GM19468 (cell line): ENCODE measurements at regions not wholly inside any gene's neighbourhood (a gene's known extent, or its start where the extent isn't known, plus 50 kb on each side); places are given as distances from the start of the nearest gene placed in this dataset.

Experiments used
- ATAC-seq: cut with Tn5 transposase; IDR thresholded peaks from one replicate; pipeline ENCODE4 v1.9.1; 2021; ENCODE audit warnings: mild to moderate bottlenecking, moderate library complexity, moderate number of reproducible peaks; ENCODE audit not compliant: unreplicated experiment; ENCODE audit errors: extremely low read depth

DNA sequence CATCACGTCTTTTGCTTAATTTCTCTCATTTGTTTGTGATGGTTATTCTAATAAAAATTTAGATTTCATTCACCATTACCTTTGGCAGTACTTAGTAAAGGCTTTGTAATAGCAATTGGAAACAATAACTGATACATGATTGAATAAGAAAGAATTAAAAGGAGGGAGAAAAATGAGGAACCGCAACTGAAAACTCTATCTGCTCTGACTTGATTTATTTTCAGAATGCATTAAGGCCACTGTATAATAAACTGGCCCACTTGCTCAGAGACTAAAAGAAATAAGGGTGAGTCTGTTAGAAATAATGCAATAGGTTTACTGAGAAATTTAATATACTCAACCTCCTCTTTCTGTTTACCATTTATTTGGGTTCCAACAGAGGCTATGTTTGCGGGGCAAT, 351.5 kb downstream of the TMA16 start:
- ATAC-seq, result no peak

DNA sequence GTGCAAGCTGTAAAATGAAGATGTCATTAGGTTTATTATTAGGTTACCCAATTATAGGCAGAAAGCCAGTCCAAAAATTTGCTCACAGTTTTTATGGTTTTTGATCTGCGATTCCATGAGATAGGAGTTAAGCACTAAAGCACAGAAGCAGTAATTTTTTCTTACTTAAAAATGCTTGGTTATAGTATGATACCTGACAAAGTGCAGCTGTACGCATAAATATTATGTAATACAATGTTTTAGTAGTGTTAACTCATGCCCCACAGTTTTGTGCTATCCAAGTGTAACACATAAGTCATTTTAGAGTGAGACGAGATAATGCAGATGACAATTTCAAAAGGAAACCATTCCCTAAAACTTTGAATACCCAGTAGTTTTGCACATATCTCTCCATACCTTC, 357.8 kb downstream of the TMA16 start:
- ATAC-seq, result no peak

DNA sequence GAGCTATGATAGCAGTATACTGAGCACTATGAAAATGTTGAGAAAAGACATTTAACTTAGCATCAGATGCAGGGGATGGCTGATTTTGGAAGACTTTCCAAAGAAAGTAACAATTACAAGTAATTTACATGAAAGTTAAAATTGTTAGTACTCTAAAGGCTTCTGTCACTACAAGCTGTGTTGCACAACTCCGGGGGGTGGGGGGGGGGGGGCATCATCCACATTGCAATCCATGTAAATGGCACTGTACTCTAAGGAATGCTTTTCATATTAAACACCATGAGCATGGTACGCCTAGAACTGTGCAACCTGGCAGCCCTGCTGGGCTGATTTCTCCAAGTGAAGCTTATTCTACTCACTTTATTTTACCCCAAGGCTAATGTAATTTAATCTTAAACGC, 363.4 kb downstream of the TMA16 start:
- no peak for ATAC-seq

DNA sequence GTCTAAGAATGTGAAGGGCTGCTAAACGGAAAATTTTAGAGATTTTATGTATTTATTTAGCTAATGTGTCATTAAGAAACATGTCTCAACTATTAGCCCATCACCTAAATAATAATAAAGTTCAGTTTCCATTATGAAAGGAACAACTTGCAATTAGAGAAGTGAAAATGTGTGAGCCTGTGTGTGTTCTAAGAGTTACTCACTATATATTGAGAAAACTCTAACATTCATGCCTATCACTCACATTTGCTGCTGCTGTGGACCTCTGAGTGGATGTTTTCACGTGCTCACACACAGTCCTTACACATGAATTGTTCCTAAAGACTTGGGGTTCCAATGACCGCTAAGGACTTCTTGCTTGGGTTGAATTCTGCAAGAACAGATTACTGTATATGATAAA, 364.0 kb downstream of the TMA16 start:
- no peak for ATAC-seq

DNA sequence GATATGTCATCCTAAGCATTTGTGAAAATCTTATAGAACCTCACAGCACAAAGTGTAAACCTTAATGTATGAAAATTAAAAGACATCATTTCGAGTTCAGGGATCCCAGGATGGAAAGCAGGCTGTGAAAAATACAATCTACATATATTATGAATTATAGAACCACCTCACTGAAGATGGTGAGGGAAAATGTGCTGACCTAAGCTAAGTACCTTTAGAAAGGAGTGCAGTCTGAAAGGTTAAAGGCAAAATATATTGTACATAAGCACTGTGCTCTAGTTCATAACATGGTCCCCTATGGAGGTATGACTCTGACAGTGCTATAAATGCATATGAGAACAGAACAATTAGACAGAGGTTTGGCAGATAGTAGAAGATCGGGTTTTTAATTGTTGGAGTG, 368.6 kb downstream of the TMA16 start:
- ATAC-seq, result no peak

DNA sequence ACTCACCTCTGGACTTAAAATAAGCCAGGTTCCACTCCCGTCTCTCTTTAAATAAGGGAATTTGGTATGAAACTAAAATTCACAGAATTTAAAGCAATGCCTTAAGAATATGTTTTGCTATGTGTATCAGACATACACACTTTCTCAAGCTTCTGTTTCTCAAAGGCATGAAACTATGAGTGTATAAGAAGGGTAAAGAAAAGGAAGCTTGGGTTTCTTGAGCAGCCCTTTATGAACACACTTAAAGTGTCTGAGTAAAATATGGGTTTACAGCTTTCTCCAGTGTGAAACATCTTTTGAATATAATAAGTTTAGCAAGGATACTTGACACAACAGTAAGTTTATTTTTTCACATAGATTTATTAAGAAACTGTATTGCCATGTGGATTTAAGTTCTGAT, 370.5 kb downstream of the TMA16 start:
- no peak for ATAC-seq

DNA sequence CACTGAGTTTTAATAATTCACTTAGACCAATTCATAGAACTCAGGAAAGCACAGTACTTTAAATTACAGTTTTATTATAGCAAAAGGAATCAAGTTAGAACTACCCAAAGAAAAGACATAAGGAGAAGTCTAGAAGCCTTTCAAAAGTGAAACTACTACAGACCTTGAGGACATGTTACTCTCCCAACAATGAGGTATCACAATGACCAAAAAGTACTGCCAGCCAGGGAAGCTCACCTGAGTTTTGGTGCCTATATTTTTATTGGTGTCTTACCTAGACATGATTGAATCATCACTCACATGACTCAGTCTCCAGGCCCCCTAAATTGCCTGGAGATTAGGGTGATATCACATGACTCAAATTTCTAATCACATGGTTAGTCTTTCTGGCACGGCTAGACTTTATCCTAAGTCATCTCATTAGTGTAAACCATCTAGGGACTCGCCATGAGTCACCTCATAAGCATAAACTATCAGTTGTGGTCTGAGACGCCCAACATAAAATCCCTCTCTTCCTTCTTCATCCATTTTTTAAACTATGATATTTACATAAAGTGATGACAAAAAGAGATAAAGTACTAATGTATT, 372.3 kb downstream of the TMA16 start:
- peak; percentile 28 for ATAC-seq

DNA sequence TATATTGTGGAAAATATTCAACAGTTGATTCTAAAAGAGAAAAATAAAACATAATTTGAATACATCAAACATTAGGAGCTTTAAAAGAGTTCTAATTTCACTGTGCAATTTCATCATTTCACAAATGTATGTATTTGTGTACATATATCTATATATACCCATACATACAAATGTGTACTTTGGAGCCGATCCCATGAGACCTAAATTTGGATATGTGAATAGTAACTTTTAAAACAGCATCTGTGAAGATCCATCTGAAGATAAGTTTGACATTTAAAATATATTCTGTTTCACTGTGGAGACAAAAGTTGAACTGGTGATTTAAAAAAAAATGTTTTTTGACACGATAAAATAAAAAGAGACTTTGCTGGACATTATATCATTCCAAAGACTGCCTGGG, 374.0 kb downstream of the TMA16 start:
- ATAC-seq, result no peak

DNA sequence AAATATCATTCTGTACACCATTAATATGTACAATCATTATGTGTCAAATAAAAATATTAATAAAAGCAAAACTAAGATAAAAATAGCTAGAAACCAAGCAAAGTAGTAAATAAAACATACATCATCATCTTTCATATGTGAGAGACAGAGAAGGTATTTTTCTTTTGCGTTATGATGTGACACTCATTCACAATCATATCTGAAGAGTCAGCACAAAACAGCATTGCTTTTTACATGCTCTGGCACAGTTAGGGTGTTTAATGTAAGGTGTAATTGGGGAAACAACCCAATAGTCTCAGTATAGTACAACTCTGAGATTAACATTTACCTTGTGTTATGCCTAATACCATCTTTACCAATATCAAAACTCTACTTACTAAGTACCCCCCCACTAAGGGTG, 376.6 kb downstream of the TMA16 start:
- no peak for ATAC-seq

DNA sequence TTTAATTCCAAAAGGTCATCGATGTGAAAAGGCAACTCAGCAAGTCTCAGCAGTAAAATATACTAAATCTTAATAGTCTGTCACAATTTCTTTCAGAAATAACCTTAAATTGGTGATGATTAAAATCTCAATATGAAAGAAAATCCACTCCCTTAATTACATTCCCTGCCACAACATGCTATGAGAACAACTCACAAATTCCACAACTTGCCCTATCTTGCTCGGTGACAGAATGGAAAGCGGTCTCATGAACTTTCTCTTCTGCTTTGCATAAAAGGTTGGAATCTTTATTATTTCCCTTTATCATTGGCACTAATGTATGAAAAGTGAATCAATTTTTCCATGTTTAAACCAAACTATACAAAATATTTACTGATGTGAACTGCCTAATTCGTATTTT, 380.8 kb downstream of the TMA16 start:
- no peak for ATAC-seq

DNA sequence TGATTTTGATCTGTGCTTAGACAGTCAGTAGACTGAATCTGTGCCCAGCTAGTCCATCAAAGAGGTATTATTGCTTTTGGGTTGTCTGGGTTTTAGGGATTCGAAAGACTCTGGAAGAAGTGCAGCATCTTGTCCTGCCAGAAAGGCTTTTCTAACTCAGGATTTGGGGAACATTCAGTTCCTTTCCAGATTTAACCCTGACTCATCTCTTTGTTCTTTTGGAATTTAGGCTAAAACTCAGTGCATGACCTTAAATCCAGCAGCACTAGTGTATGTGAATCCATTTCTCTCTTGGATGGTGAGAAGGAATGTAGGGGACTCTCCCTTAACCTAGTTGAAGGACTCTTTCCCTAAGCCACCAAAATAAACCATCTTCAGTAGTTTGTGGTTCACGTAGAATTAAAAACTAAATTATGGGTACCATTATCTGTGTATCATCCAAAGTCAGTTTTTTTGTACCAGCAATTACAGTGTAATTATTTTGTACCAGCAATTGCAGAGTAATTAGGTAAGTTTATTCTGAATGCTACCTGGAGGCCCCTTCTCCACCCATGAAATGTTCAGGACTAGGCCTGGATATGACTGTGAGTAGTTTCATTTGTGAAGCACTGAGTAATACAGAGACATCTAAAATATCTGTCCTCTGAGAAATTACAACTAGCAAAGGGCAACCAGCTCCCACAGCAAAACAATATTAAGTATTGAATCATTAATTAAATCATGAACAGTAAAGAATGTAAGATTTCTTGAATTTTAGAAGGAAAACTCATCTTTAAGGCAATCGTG, 384.0 kb downstream of the TMA16 start:
- no peak for ATAC-seq

DNA sequence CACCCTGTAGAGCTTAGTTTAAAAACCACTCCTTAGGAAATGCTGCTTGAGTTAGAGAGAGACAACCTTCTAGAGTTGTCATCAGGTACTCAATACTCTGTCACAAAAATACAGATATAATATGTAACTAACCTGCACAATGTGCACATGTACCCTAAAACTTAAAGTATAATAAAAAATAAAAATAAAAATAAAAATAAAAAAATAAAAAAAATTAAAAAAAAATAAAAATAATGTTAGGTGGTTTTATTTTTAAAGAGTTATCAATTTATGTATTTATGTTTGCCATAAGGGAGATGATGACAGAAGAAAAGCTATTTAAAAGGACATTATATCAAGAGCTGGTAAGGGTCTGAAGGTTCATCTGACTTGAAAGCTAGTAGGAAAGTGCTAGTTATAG, 397.9 kb downstream of the TMA16 start:
- ATAC-seq, result no peak

DNA sequence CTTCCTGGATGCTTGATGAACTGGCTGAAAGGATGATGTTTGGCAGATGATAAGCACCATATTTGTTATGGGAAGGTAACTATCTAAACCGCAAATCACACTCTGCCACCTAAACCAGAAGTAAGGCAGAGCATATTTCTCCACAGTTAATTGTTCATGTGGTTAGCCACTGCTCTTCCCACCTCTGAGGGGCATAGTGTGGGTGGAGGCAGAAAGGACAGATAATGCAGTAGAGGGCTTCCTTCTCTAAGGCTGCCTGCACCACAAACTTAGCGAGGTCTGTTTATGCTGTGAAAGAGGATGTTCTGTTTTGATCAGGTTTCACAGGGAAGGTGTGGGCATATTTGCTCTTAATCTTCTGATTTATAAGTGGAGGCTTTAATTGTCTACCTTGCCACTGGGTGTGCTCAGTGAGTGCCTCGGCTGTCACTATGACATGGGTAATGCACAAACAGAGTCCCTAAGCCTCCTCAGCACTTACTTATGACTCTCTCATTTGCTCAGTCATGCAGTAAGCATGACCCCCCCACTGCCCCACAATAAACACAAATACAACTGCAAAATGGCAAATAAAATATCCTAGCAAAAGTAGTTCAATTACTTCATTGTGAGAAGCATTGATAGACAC, 401.0 kb downstream of the TMA16 start:
- no peak for ATAC-seq

DNA sequence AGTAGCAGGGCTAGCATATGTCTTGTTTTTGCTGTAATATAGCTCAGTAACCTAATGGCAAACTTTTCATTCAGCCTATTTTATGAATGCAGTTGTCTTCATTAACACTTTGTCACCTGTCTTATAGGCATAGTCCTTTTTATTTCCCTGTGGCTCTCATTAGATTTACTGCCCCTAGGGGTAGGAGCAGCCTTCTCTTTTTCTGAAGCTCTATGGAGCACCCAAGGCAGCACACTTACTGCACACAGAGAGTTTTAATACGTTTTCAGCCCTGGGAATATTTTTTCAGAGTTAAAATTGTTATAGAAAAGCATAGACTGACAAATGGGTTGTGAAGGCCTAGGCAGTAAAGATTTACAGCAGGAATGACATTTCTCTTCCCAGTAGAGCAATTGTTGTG, 406.8 kb downstream of the TMA16 start:
- ATAC-seq, result no peak

DNA sequence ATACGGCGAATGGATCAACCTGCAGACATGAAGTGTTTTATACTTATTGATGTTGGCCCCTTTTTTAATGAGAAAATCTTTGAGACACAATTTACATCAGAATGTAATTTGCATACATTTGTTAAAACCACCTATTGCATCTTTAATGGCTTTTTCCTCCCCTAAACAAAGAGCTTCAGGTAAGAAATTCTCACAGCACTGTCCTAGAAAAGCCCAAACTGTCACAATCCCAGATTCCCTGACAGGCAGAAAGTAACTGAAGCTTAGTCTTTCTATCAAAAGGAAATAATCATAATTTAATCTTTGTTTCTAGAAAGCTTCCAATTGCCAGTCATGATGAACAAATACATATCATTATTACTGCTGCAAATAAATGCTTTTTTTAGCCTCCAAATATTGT, 407.9 kb downstream of the TMA16 start:
- ATAC-seq, result no peak

DNA sequence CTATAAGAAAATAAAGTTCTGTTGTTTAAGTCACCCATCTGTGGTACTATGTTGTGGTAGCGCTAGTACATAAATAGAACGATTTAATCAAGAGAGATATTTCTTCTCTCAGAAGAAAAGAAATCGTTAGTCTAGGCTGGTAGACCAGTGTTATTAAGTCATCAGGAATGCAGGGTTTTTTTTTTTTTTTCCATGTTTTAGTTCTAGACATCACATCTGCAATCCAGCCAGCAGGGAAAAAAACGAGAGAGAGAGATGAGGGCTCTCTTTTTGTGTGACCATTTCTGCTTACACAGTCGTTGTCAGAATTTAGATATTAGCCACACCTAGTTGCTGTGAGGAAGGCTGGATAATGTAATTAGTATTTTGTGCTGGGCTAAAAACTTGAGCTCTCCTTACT, 417.4 kb downstream of the TMA16 start:
- ATAC-seq, result no peak

DNA sequence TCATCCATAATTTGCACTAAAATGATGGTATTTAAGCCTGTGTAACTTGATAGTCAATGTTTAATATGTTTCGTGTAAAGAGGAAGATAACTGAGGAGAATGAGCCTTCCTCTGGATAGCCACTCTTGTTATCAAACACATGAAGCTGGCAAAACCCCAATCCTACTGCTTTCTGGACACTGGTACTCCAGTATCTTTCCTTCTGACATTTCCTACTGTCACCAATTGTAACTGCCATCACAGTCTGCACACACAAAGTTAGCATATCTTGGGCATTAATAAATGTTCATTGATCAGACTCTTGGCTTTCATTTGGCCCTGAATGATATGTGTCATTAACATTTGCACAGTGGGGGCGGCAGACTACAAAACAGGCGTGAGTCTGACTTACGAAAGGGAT, 419.1 kb downstream of the TMA16 start:
- ATAC-seq, result no peak

DNA sequence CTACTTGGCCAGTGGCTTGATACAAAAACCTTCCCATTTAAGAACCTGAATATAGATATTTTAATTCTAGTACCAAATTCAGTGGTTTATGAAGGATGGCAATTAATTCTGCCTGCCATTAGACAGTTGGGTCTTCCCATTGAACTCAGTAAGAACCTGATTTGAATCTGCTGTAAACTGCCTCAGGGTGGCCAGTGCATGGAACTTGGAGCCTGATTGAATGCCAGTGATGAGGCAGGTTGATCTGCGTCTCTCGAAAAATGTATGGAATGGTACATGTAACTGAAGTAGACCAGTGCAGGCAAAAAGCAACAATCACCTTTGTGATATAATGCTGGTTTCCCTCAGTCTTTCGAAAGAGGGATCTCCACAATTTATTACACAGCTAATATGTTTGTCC, 421.4 kb downstream of the TMA16 start:
- no peak for ATAC-seq

DNA sequence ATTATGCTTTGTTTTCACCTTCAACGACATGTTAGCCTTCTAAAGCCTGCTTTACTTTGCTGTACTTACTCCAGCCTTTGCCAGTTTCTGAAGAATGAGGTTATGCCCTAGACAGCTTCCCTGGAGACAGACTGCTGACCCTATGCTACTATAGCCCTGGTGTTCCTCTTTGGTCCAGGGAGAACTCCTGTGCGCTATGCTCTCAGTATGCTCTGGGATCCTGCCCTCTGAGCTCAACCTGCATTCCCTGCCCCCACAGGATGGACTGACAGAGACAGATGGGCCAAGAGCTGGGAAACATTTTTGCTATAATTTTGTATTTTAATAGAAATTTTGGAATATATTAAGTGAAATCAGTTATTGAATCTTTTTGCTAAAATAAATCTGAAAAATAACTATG, 425.9 kb downstream of the TMA16 start:
- no peak for ATAC-seq

DNA sequence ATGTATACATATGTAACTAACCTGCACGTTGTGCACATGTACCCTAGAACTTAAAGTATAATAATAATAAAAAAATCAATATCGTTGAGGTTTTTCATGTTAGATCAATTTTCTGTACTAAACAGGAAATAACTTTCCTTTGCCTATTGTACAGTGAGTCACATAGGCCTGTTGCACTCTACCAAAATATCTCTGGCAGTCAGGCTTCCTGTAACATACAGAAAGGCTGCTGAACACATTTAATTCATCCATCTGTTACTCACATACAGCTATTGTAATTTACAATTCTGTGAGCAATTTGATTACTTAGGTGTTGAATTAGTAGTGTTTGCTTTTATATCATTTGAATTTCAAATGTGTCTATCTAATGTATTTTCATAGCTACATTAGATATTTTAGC, 427.8 kb downstream of the TMA16 start:
- ATAC-seq, result no peak

DNA sequence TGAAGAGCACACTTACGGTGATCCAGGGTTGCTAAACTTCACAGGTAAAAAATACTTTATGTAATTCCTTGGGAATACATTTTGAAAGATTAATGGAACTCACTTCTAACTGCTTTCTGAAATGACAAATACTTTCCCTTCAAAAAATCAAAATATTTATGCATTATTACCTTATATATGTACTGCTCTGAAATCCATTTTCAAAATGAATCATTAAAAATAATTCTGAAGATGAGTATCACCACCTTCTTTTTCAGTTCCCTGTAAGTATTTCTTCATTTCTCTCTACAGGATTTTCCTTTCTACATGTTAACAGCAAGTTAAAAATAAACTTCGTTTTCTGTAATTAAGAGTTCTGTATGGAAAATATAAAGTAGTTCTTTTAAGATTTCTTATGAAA, 428.6 kb downstream of the TMA16 start:
- ATAC-seq, result no peak

DNA sequence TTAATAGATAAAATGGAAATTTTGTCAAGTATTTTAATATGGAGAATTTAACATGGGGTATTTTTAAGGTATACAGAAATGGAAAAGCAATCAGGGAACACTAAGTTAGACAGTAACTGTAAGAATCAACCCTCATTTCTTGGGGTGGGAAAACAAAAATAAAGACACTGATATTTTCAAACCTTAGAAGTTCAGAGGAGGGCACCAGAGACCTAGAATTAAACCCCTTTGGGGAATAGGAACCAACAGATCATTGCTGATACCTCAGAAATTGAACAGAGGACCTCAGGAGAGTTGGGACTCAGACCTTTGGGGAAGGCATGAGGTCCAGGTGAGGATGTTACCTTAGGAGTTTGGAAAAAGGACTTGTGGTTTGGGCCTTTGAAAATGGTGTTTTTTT, 435.6 kb downstream of the TMA16 start:
- ATAC-seq, result no peak
